OCI-LY1 (cell line): ENCODE measurements at regions not wholly inside any gene's neighbourhood (a gene's known extent, or its start where the extent isn't known, plus 50 kb on each side); places are given as distances from the start of the nearest gene placed in this dataset.

ENCODE experiments used
- EZH2 ChIP-seq: fragments of 200-600 bp; sonication (generic), shearing (Covaris generic); IDR thresholded peaks from 2 replicates; pipeline ENCODE4 v1.8.0; 2017; ENCODE audit warnings: borderline replicate concordance, mixed run types, mild to moderate bottlenecking, antibody characterized with exemption, low read length, moderate library complexity, mixed read lengths
- TF ChIP-seq, protein P1 (sequence below): fragments of 200-600 bp; sonication (generic), shearing (Covaris generic); IDR thresholded peaks from 2 replicates; pipeline ENCODE4 v1.5.1; 2017; ENCODE audit warnings: mild to moderate bottlenecking, antibody characterized with exemption, low read length, moderate library complexity, mixed read lengths

DNA sequence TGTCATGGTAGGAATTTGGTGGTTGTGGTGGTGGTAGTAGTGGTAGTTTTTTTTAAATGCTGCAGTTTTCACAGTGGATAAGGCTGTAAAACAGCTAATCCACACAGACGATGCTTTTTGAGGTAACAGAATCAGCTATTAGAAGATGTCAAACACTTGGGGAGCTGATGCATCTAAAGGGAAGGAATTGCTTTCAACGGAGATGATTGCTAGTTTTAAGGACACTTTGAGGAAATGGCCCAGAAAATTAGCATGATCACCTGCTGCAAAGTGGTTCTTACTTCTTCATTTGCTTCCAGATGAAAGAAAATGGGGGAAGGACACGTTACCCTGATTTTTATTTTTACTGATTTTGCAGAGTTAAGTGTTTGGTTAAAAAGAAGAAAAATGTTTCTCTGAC is 178.2 kb upstream of the ATP10B start:
- TF ChIP-seq, protein P1, sequence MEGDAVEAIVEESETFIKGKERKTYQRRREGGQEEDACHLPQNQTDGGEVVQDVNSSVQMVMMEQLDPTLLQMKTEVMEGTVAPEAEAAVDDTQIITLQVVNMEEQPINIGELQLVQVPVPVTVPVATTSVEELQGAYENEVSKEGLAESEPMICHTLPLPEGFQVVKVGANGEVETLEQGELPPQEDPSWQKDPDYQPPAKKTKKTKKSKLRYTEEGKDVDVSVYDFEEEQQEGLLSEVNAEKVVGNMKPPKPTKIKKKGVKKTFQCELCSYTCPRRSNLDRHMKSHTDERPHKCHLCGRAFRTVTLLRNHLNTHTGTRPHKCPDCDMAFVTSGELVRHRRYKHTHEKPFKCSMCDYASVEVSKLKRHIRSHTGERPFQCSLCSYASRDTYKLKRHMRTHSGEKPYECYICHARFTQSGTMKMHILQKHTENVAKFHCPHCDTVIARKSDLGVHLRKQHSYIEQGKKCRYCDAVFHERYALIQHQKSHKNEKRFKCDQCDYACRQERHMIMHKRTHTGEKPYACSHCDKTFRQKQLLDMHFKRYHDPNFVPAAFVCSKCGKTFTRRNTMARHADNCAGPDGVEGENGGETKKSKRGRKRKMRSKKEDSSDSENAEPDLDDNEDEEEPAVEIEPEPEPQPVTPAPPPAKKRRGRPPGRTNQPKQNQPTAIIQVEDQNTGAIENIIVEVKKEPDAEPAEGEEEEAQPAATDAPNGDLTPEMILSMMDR, result no peak
- TF ChIP-seq EZH2, result no peak
